Testis (tissue), 2 donors: ENCODE measurements at regions not wholly inside any gene's neighbourhood (a gene's known extent, or its start where the extent isn't known, plus 50 kb on each side); places are given as distances from the start of the nearest gene placed in this dataset.
"Not testable (repeated sequence)": the region's sequence is repeated elsewhere in the genome, so short reads cannot be mapped to it uniquely, and the experiment has no call there.

ENCODE experiments used
- POLR2A ChIP-seq: fragments of 450-650 bp; IDR thresholded peaks from one replicate; pipeline ENCODE4 v1.6.1; 2017; ENCODE audit warnings: antibody characterized with exemption, mild to moderate bottlenecking, moderate library complexity
- TF ChIP-seq, protein P1 (sequence below), 3 experiments: fragments of 450-650 bp in 2 of 3; fragments of 200-600 bp in 1 of 3; sonication (generic) in 1 of 3; IDR thresholded peaks; one replicate each; pipeline ENCODE4 v1.5.1; 2016 to 2019; ENCODE audit warnings: antibody characterized with exemption in 3 of 3, mild to moderate bottlenecking in 2 of 3, moderate library complexity in 1 of 3

DNA sequence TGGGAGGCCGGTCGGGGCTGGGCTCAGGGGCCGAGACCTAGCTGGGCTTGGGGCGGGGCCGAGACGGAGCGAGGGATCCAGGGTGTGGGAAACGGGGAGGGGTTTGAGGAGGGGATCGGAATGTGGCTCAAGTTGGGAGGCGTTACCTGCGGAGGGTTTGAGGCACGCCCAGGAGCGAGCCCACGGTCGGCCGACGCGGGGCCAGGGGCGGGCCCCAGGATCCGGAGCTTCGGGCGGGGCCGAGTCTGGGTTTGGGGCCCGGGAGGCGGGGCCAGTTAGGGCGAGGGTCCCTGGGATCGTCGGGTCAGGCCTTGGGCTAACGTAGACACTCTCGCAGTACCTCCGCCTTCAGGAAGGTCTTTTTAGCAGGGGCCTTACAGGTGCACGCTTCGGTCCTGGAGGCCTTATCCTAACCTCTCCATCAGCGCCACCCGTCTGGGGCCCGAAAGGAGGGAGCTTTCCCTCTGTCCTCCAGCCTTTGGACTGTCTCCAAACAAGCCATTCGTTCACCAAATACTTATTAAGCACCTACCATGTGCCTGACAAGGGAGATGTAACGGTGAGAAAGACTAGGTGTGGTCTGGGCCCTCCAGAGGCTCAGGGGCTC is 228.2 kb upstream of the FRG2C start:
- TF ChIP-seq, protein P1, sequence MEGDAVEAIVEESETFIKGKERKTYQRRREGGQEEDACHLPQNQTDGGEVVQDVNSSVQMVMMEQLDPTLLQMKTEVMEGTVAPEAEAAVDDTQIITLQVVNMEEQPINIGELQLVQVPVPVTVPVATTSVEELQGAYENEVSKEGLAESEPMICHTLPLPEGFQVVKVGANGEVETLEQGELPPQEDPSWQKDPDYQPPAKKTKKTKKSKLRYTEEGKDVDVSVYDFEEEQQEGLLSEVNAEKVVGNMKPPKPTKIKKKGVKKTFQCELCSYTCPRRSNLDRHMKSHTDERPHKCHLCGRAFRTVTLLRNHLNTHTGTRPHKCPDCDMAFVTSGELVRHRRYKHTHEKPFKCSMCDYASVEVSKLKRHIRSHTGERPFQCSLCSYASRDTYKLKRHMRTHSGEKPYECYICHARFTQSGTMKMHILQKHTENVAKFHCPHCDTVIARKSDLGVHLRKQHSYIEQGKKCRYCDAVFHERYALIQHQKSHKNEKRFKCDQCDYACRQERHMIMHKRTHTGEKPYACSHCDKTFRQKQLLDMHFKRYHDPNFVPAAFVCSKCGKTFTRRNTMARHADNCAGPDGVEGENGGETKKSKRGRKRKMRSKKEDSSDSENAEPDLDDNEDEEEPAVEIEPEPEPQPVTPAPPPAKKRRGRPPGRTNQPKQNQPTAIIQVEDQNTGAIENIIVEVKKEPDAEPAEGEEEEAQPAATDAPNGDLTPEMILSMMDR (IDR thresholded peaks at IDR 0.05): not testable (repeated sequence)
- TF ChIP-seq POLR2A: not testable (repeated sequence)
